ENCODE measurements at regions not wholly inside any gene's neighbourhood (a gene's known extent, or its start where the extent isn't known, plus 50 kb on each side); places are given as distances from the start of the nearest gene placed in this dataset.

GRCh38 chr12:5293773-5294172 lies 138.1 kb upstream of the NTF3 start:
- 70% methylated on average over 2 of the region's 2 CpGs for WGBS
- H3K4me3 ChIP-seq, result no peak overlapping the region
- TF ChIP-seq, protein P1, sequence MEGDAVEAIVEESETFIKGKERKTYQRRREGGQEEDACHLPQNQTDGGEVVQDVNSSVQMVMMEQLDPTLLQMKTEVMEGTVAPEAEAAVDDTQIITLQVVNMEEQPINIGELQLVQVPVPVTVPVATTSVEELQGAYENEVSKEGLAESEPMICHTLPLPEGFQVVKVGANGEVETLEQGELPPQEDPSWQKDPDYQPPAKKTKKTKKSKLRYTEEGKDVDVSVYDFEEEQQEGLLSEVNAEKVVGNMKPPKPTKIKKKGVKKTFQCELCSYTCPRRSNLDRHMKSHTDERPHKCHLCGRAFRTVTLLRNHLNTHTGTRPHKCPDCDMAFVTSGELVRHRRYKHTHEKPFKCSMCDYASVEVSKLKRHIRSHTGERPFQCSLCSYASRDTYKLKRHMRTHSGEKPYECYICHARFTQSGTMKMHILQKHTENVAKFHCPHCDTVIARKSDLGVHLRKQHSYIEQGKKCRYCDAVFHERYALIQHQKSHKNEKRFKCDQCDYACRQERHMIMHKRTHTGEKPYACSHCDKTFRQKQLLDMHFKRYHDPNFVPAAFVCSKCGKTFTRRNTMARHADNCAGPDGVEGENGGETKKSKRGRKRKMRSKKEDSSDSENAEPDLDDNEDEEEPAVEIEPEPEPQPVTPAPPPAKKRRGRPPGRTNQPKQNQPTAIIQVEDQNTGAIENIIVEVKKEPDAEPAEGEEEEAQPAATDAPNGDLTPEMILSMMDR (IDR thresholded peaks at IDR 0.05), result no peak
- no peak for TF ChIP-seq POLR2AphosphoS5 (IDR thresholded peaks at IDR 0.05)

GRCh38 chr12:5294274-5295070 lies 137.4 kb upstream of the NTF3 start:
- Histone ChIP-seq H3K9me3 (no peaks in the 10 kb centered on the region), H3K27me3 (replicated peaks; ENCODE audit: insufficient read depth) (no peaks in the 10 kb centered on the region), H3K4me3 (no peak overlapping the region), H3K4me1 (replicated peaks) (no peaks in the 10 kb centered on the region), H3K27ac (no peak overlapping the region), H3K36me3 (no peaks in the 10 kb centered on the region)
- intact Hi-C loops (cut with DNase I), result no loop called here
- WGBS, result 91% methylated on average over 11 of the region's 11 CpGs
- no peak for DNase-seq (ENCODE audit: low spot score)
- TF ChIP-seq POLR2A (IDR thresholded peaks at IDR 0.05) (no peak), POLR2AphosphoS5 (IDR thresholded peaks at IDR 0.05) (no peak)
- TF ChIP-seq, protein P1 (IDR thresholded peaks at IDR 0.05), result no peak

More at GRCh38 chr12:5293773-5294172, 138.1 kb upstream of the NTF3 start:
- Histone ChIP-seq H3K9me3 (no peaks in the 10 kb centered on the region), H3K4me1 (replicated peaks) (no peaks in the 10 kb centered on the region), H3K27ac (no peak overlapping the region), H3K27me3 (replicated peaks; ENCODE audit: insufficient read depth) (no peaks in the 10 kb centered on the region), H3K36me3 (no peaks in the 10 kb centered on the region)
- DNase-seq (ENCODE audit: low spot score), result no peak
- intact Hi-C loops (cut with DNase I), result no loop called here

- Histone ChIP-seq H3K27me3 (replicated peaks; ENCODE audit: insufficient read depth) (no peaks in the 10 kb centered on the region), H3K36me3 (no peaks in the 10 kb centered on the region), H3K4me3 (no peak overlapping the region), H3K9me3 (no peaks in the 10 kb centered on the region), H3K27ac (no peak overlapping the region), H3K4me1 (replicated peaks) (no peaks in the 10 kb centered on the region)
- intact Hi-C loops (cut with DNase I), result no loop called here
- TF ChIP-seq POLR2AphosphoS5 (IDR thresholded peaks at IDR 0.05), result no peak
- TF ChIP-seq POLR2A (IDR thresholded peaks at IDR 0.05), result no peak
- TF ChIP-seq, protein P1 (IDR thresholded peaks at IDR 0.05), result no peak
- WGBS, result 94% methylated on average over 3 of the region's 3 CpGs
- DNase-seq (ENCODE audit: low spot score), result no peak
These were observed 136.8 kb upstream of the NTF3 start for GRCh38 chr12:5295151-5295550.

- TF ChIP-seq, protein P1 (IDR thresholded peaks at IDR 0.05), result no peak
- no peak for TF ChIP-seq POLR2A (IDR thresholded peaks at IDR 0.05)
- TF ChIP-seq POLR2AphosphoS5 (IDR thresholded peaks at IDR 0.05), result no peak
- no peak overlapping the region for H3K4me3 ChIP-seq
- 59% methylated on average over 2 of the region's 2 CpGs for WGBS
These were observed 135.9 kb upstream of the NTF3 start for GRCh38 chr12:5295996-5296395.

GRCh38 chr12:5301539-5301938 lies 130.4 kb upstream of the NTF3 start:
- Histone ChIP-seq H3K9me3 (no peaks in the 10 kb centered on the region), H3K4me3 (no peak overlapping the region), H3K27ac (no peak overlapping the region), H3K27me3 (replicated peaks; ENCODE audit: insufficient read depth) (no peaks in the 10 kb centered on the region), H3K4me1 (replicated peaks) (no peaks in the 10 kb centered on the region), H3K36me3 (no peaks in the 10 kb centered on the region)
- intact Hi-C loops (cut with DNase I), result no loop called here
- TF ChIP-seq POLR2AphosphoS5 (IDR thresholded peaks at IDR 0.05), result no peak
- TF ChIP-seq, protein P1 (IDR thresholded peaks at IDR 0.05), result no peak
- no peak for TF ChIP-seq POLR2A (IDR thresholded peaks at IDR 0.05)
- no peak for DNase-seq (ENCODE audit: low spot score)

More at GRCh38 chr12:5295996-5296395, 135.9 kb upstream of the NTF3 start:
- Histone ChIP-seq H3K27ac (no peak overlapping the region), H3K9me3 (no peaks in the 10 kb centered on the region), H3K4me1 (replicated peaks) (no peaks in the 10 kb centered on the region), H3K36me3 (no peaks in the 10 kb centered on the region), H3K27me3 (replicated peaks; ENCODE audit: insufficient read depth) (no peaks in the 10 kb centered on the region)
- intact Hi-C loops (cut with DNase I), result no loop called here
- DNase-seq (ENCODE audit: low spot score), result no peak
